WTC11 (cell line): ENCODE measurements at regions not wholly inside any gene's neighbourhood (a gene's known extent, or its start where the extent isn't known, plus 50 kb on each side); places are given as distances from the start of the nearest gene placed in this dataset.

Experiments
- KAT7 ChIP-seq: sonication (generic); formaldehyde crosslinking; IDR thresholded peaks from 2 replicates; pipeline ENCODE4 v1.8.1; 2023; ENCODE audit warnings: missing genetic modification reagents, mild to moderate bottlenecking, borderline replicate concordance
- TEAD4 ChIP-seq: sonication (generic); formaldehyde crosslinking; IDR thresholded peaks from 2 replicates; pipeline ENCODE4 v1.8.0; 2022; ENCODE audit warnings: mild to moderate bottlenecking, missing genetic modification reagents
- TF ChIP-seq, protein P1 (sequence below): fragments of 200-600 bp; IDR thresholded peaks from 2 replicates; pipeline ENCODE4 v1.8.0; 2022; ENCODE audit warnings: antibody characterized with exemption
- TF ChIP-seq, protein P2 (sequence below): sonication (generic); formaldehyde crosslinking; IDR thresholded peaks from 2 replicates; pipeline ENCODE4 v1.8.0; 2022; ENCODE audit warnings: mild to moderate bottlenecking, missing genetic modification reagents

DNA sequence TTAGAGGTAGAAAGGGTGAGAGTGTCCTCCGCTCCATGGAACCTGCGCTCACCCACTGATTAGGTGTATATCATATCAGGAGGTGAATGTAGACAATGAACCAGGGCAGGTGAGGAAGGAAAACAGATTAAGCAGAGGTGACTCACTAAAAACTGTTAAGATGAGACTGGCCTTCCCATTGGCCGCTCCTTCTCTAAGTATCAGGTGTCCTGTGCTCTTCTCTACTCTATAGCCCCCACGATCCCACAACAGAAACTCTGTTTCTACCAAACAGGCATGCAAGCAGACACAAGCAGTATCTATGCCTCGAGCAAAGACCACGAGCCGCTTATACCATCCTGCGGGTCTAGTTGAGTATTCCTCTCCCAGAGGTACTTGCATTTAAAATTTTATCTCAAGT, 103.1 kb downstream of the SNX19 start:
- no peak for TF ChIP-seq TEAD4 (CRISPR knock-in tag)
- TF ChIP-seq, protein P1, sequence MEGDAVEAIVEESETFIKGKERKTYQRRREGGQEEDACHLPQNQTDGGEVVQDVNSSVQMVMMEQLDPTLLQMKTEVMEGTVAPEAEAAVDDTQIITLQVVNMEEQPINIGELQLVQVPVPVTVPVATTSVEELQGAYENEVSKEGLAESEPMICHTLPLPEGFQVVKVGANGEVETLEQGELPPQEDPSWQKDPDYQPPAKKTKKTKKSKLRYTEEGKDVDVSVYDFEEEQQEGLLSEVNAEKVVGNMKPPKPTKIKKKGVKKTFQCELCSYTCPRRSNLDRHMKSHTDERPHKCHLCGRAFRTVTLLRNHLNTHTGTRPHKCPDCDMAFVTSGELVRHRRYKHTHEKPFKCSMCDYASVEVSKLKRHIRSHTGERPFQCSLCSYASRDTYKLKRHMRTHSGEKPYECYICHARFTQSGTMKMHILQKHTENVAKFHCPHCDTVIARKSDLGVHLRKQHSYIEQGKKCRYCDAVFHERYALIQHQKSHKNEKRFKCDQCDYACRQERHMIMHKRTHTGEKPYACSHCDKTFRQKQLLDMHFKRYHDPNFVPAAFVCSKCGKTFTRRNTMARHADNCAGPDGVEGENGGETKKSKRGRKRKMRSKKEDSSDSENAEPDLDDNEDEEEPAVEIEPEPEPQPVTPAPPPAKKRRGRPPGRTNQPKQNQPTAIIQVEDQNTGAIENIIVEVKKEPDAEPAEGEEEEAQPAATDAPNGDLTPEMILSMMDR: no peak
- TF ChIP-seq, protein P2, sequence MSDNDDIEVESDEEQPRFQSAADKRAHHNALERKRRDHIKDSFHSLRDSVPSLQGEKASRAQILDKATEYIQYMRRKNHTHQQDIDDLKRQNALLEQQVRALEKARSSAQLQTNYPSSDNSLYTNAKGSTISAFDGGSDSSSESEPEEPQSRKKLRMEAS (CRISPR knock-in tag): no peak
- TF ChIP-seq KAT7 (CRISPR knock-in tag): no peak
